ENCODE measurements at regions not wholly inside any gene's neighbourhood (a gene's known extent, or its start where the extent isn't known, plus 50 kb on each side); places are given as distances from the start of the nearest gene placed in this dataset.
"Not testable (repeated sequence)": the region's sequence is repeated elsewhere in the genome, so short reads cannot be mapped to it uniquely, and the experiment has no call there.

DNA sequence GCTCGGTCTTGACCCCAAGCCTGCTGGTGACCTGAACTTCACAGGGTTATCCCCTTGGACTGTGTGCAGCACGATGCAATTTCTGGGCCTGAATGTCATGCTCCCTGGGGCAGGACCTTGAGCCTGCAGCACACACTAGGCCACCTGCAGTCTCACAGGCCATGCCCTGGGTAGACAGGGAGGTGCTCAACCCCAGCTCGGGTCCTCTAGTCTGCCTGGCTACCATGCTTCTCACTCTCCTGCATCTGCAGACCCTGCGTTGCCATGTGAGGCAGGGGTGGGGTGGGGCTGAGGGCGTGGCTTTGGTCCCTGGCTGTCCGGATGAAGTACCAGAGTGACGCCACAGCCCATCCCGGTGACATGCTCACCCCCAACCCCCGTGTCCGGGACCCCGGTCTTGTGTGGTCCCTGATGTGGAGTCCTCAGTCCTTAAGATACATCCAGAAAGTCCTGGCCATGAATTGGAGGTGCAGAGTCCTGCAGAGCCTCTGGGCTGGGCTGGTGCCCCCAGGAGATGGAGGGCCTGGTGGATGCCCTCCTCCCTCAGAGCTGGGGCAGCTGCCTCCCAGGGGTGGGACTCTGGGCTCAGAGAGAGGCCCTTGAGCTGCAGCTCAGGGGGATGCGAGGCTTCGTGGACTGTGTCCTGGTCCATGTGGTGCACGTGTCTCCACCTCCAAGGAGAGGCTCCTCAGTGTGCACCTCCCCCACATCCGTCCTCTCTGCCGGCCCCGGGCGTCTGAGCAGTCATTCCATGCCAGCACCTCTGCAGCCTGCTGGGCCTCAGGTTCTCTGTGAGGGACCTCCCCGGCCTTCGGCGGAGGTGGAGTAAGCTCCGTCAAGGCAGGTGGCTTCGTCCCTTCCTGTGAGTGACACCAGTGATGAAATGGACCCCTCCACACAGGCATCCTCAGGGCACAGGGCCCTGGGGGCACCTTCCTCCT, 402.1 kb downstream of the TMEM121 start:
- not testable (repeated sequence) for TF ChIP-seq HOXA7 (CRISPR knock-in tag; IDR thresholded peaks at IDR 0.05); ZNF773 (CRISPR knock-in tag; IDR thresholded peaks at IDR 0.05; ENCODE audit: borderline replicate concordance); NFKB2 (CRISPR knock-in tag; IDR thresholded peaks at IDR 0.05; ENCODE audit: borderline replicate concordance); FOXK2 (IDR thresholded peaks at IDR 0.05); CHD2 (IDR thresholded peaks at IDR 0.05; ENCODE audit: low read depth, low read length); CREB1 (IDR thresholded peaks at IDR 0.05); CREB1 (CRISPR knock-in tag; IDR thresholded peaks at IDR 0.05)
- TF ChIP-seq, protein P1, sequence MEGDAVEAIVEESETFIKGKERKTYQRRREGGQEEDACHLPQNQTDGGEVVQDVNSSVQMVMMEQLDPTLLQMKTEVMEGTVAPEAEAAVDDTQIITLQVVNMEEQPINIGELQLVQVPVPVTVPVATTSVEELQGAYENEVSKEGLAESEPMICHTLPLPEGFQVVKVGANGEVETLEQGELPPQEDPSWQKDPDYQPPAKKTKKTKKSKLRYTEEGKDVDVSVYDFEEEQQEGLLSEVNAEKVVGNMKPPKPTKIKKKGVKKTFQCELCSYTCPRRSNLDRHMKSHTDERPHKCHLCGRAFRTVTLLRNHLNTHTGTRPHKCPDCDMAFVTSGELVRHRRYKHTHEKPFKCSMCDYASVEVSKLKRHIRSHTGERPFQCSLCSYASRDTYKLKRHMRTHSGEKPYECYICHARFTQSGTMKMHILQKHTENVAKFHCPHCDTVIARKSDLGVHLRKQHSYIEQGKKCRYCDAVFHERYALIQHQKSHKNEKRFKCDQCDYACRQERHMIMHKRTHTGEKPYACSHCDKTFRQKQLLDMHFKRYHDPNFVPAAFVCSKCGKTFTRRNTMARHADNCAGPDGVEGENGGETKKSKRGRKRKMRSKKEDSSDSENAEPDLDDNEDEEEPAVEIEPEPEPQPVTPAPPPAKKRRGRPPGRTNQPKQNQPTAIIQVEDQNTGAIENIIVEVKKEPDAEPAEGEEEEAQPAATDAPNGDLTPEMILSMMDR (CRISPR knock-in tag; IDR thresholded peaks at IDR 0.05), result not testable (repeated sequence)
- TF ChIP-seq, protein P2, sequence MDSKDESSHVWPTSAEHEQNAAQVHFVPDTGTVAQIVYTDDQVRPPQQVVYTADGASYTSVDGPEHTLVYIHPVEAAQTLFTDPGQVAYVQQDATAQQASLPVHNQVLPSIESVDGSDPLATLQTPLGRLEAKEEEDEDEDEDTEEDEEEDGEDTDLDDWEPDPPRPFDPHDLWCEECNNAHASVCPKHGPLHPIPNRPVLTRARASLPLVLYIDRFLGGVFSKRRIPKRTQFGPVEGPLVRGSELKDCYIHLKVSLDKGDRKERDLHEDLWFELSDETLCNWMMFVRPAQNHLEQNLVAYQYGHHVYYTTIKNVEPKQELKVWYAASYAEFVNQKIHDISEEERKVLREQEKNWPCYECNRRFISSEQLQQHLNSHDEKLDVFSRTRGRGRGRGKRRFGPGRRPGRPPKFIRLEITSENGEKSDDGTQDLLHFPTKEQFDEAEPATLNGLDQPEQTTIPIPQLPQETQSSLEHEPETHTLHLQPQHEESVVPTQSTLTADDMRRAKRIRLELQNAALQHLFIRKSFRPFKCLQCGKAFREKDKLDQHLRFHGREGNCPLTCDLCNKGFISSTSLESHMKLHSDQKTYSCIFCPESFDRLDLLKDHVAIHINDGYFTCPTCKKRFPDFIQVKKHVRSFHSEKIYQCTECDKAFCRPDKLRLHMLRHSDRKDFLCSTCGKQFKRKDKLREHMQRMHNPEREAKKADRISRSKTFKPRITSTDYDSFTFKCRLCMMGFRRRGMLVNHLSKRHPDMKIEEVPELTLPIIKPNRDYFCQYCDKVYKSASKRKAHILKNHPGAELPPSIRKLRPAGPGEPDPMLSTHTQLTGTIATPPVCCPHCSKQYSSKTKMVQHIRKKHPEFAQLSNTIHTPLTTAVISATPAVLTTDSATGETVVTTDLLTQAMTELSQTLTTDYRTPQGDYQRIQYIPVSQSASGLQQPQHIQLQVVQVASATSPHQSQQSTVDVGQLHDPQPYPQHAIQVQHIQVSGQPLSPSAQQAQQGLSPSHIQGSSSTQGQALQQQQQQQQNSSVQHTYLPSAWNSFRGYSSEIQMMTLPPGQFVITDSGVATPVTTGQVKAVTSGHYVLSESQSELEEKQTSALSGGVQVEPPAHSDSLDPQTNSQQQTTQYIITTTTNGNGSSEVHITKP (CRISPR knock-in tag; IDR thresholded peaks at IDR 0.05; ENCODE audit: low read depth), result not testable (repeated sequence)
- TF ChIP-seq, protein P3, sequence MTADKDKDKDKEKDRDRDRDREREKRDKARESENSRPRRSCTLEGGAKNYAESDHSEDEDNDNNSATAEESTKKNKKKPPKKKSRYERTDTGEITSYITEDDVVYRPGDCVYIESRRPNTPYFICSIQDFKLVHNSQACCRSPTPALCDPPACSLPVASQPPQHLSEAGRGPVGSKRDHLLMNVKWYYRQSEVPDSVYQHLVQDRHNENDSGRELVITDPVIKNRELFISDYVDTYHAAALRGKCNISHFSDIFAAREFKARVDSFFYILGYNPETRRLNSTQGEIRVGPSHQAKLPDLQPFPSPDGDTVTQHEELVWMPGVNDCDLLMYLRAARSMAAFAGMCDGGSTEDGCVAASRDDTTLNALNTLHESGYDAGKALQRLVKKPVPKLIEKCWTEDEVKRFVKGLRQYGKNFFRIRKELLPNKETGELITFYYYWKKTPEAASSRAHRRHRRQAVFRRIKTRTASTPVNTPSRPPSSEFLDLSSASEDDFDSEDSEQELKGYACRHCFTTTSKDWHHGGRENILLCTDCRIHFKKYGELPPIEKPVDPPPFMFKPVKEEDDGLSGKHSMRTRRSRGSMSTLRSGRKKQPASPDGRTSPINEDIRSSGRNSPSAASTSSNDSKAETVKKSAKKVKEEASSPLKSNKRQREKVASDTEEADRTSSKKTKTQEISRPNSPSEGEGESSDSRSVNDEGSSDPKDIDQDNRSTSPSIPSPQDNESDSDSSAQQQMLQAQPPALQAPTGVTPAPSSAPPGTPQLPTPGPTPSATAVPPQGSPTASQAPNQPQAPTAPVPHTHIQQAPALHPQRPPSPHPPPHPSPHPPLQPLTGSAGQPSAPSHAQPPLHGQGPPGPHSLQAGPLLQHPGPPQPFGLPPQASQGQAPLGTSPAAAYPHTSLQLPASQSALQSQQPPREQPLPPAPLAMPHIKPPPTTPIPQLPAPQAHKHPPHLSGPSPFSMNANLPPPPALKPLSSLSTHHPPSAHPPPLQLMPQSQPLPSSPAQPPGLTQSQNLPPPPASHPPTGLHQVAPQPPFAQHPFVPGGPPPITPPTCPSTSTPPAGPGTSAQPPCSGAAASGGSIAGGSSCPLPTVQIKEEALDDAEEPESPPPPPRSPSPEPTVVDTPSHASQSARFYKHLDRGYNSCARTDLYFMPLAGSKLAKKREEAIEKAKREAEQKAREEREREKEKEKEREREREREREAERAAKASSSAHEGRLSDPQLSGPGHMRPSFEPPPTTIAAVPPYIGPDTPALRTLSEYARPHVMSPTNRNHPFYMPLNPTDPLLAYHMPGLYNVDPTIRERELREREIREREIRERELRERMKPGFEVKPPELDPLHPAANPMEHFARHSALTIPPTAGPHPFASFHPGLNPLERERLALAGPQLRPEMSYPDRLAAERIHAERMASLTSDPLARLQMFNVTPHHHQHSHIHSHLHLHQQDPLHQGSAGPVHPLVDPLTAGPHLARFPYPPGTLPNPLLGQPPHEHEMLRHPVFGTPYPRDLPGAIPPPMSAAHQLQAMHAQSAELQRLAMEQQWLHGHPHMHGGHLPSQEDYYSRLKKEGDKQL (CRISPR knock-in tag; IDR thresholded peaks at IDR 0.05; ENCODE audit: low read depth), result not testable (repeated sequence)
- TF ChIP-seq, protein P4, sequence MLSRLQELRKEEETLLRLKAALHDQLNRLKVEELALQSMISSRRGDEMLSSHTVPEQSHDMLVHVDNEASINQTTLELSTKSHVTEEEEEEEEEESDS (CRISPR knock-in tag; IDR thresholded peaks at IDR 0.05; ENCODE audit: borderline replicate concordance), result not testable (repeated sequence)

Data from HepG2 (cell line).